IMR-90 (cell line): ENCODE measurements at regions not wholly inside any gene's neighbourhood (a gene's known extent, or its start where the extent isn't known, plus 50 kb on each side); places are given as distances from the start of the nearest gene placed in this dataset.

Experiments
- ATAC-seq: fragments of 200-7000 bp; cut with Tn5 transposase; 2 replicates; pipeline ENCODE4 v1.9.1; 2020; ENCODE audit warnings: low read depth, mild to moderate bottlenecking, moderate library complexity
- BruUV-seq: library from RNA; stranded (reverse); fragments of 400-500 nt; replicated peaks from 2 replicates; lab custom pipeline; 2021; lab: Mats Ljungman, UMichigan
- CTCF ChIA-PET: fragments of 300-600 bp; formaldehyde crosslinking; extraction: SDS; loops from one replicate; lab custom pipeline; 2021; ENCODE audit warnings: antibody characterized with exemption; lab: Yijun Ruan, JAX
- POLR2A ChIA-PET: fragments of 300-600 bp; sonication (Branson Sonifier 250); formaldehyde crosslinking; loops from one replicate; lab custom pipeline; 2022; ENCODE audit warnings: antibody characterized with exemption; ENCODE audit not compliant: unreplicated experiment; lab: Charles Lee
- DNase-seq: peaks from one replicate; pipeline ENCODE4 v3.0.0; 2013
- H2AFZ ChIP-seq: replicated peaks from 2 replicates; pipeline ENCODE3; 2013; ENCODE audit warnings: low read length, mild to moderate bottlenecking; ENCODE audit not compliant: poor library complexity
- H2AK5ac ChIP-seq: 2 replicates; pipeline ENCODE4 v1.6.1; 2013; ENCODE audit warnings: low read depth, low read length, inconsistent platforms
- H2AK9ac ChIP-seq: replicated peaks from 2 replicates; pipeline ENCODE3; 2013; ENCODE audit warnings: mild to moderate bottlenecking, low read depth, low read length, moderate library complexity; ENCODE audit not compliant: poor library complexity
- H2BK120ac ChIP-seq: 2 replicates; pipeline ENCODE4 v1.6.1; 2013; ENCODE audit warnings: low read depth, low read length, inconsistent platforms
- H2BK15ac ChIP-seq: 3 replicates; pipeline ENCODE4 v1.6.1; 2013; ENCODE audit warnings: low read depth, low read length, inconsistent platforms
- H2BK20ac ChIP-seq: 2 replicates; pipeline ENCODE4 v1.6.1; 2013; ENCODE audit warnings: low read depth, mild to moderate bottlenecking, inconsistent platforms, low read length, moderate library complexity
- H2BK5ac ChIP-seq: 2 replicates; pipeline ENCODE4 v1.6.1; 2013; ENCODE audit warnings: mild to moderate bottlenecking, low read depth, low read length, inconsistent platforms; ENCODE audit not compliant: poor library complexity, severe bottlenecking
- H3K14ac ChIP-seq: replicated peaks from 2 replicates; pipeline ENCODE4 v1.6.1; 2013; ENCODE audit warnings: low read depth, low read length, inconsistent platforms
- H3K18ac ChIP-seq: 2 replicates; pipeline ENCODE4 v1.6.1; 2013; ENCODE audit warnings: low read depth, low read length, control low read depth
- H3K23ac ChIP-seq: 2 replicates; pipeline ENCODE4 v1.6.1; 2013; ENCODE audit warnings: low read depth, low read length, inconsistent platforms
- H3K27ac ChIP-seq: 2 replicates; pipeline ENCODE4 v1.5.1; 2013; ENCODE audit warnings: mild to moderate bottlenecking, control low read depth, low read length; ENCODE audit not compliant: insufficient read depth
- H3K27me3 ChIP-seq: 2 replicates; pipeline ENCODE4 v1.6.1; 2013; ENCODE audit warnings: low read length; ENCODE audit not compliant: control insufficient read depth, insufficient read depth
- H3K36me3 ChIP-seq: 2 replicates; pipeline ENCODE4 v1.6.1; 2013; ENCODE audit warnings: low read length, mixed read lengths; ENCODE audit not compliant: control insufficient read depth, insufficient read depth
- H3K4ac ChIP-seq: 2 replicates; pipeline ENCODE4 v1.6.1; 2013; ENCODE audit warnings: low read depth, low read length, inconsistent platforms
- H3K4me1 ChIP-seq: 2 replicates; pipeline ENCODE4 v1.6.1; 2013; ENCODE audit warnings: low read length, mixed read lengths; ENCODE audit not compliant: control insufficient read depth, insufficient read depth
- H3K4me2 ChIP-seq: 2 replicates; pipeline ENCODE4 v1.6.1; 2013; ENCODE audit warnings: low read depth, mild to moderate bottlenecking, control low read depth, low read length, moderate library complexity
- H3K4me3 ChIP-seq: 2 replicates; pipeline ENCODE4 v1.5.1; 2013; ENCODE audit warnings: low read depth, mild to moderate bottlenecking, control low read depth, low read length, moderate library complexity; ENCODE audit not compliant: insufficient read depth
- H3K56ac ChIP-seq: 2 replicates; pipeline ENCODE4 v1.6.1; 2013; ENCODE audit warnings: low read length, inconsistent platforms; ENCODE audit not compliant: insufficient read depth; ENCODE audit errors: extremely low read depth
- H3K79me1 ChIP-seq, 2 experiments: 2 replicates each; pipeline ENCODE4 v1.6.1; 2013; ENCODE audit warnings: low read length in 2 of 2, inconsistent platforms in 1 of 2, low read depth in 1 of 2
- H3K9ac ChIP-seq: 2 replicates; pipeline ENCODE4 v1.6.1; 2013; ENCODE audit warnings: low read depth, low read length, control low read depth
- H3K9me1 ChIP-seq: 2 replicates; pipeline ENCODE4 v1.6.1; 2013; ENCODE audit warnings: low read length, inconsistent platforms; ENCODE audit not compliant: insufficient read depth
- H3K9me3 ChIP-seq: 2 replicates; pipeline ENCODE4 v1.6.1; 2013; ENCODE audit warnings: low read length; ENCODE audit not compliant: control insufficient read depth, insufficient read depth
- H4K20me1 ChIP-seq: 2 replicates; pipeline ENCODE4 v1.6.1; 2013; ENCODE audit warnings: low read length, inconsistent platforms; ENCODE audit not compliant: insufficient read depth
- H4K5ac ChIP-seq: 2 replicates; pipeline ENCODE4 v1.6.1; 2013; ENCODE audit warnings: mild to moderate bottlenecking, low read depth, low read length, control low read depth
- H4K8ac ChIP-seq, 2 experiments: 2 replicates each; pipeline ENCODE4 v1.6.1; 2013; ENCODE audit warnings: low read depth in 2 of 2, low read length in 2 of 2, control low read depth in 1 of 2, inconsistent platforms in 1 of 2
- H4K91ac ChIP-seq: 2 replicates; pipeline ENCODE4 v1.6.1; 2013; ENCODE audit warnings: low read depth, low read length, inconsistent platforms; ENCODE audit not compliant: insufficient read depth
- BHLHE40 ChIP-seq: fragments of 150-350 bp; IDR thresholded peaks from 2 replicates; pipeline ENCODE4 v1.6.1; 2016; ENCODE audit warnings: mild to moderate bottlenecking, low read depth, low read length
- CEBPB ChIP-seq: IDR thresholded peaks from 2 replicates; pipeline ENCODE4 v1.6.1; 2012; ENCODE audit warnings: low read depth, low read length, improper control_type of control experiment
- CTCF ChIP-seq: conservative IDR thresholded peaks from 2 replicates; pipeline ENCODE4 v1.5.1; 2012; ENCODE audit warnings: mild to moderate bottlenecking, low read depth, low read length, improper control_type of control experiment
- FOS ChIP-seq: fragments of 150-350 bp; IDR thresholded peaks from 2 replicates; pipeline ENCODE4 v1.6.1; 2016; ENCODE audit warnings: low read depth, low read length
- MAFK ChIP-seq: IDR thresholded peaks from 2 replicates; pipeline ENCODE4 v1.6.1; 2012; ENCODE audit warnings: low read depth, low read length, improper control_type of control experiment
- MAZ ChIP-seq: IDR thresholded peaks from 2 replicates; pipeline ENCODE4 v1.6.1; 2012; ENCODE audit warnings: low read depth, mild to moderate bottlenecking, low read length, improper control_type of control experiment, moderate library complexity, borderline replicate concordance
- MXI1 ChIP-seq: IDR thresholded peaks from 2 replicates; pipeline ENCODE4 v1.6.1; 2012; ENCODE audit warnings: low read depth, mild to moderate bottlenecking, low read length, moderate library complexity, borderline replicate concordance
- RAD21 ChIP-seq: IDR thresholded peaks from 2 replicates; pipeline ENCODE4 v1.6.1; 2012; ENCODE audit warnings: low read length, improper control_type of control experiment
- RFX5 ChIP-seq: IDR thresholded peaks from 2 replicates; pipeline ENCODE4 v1.8.0; 2012; ENCODE audit warnings: low read depth, mild to moderate bottlenecking, low read length, moderate library complexity
- USF2 ChIP-seq: fragments of 150-350 bp; IDR thresholded peaks from 2 replicates; pipeline ENCODE4 v1.6.1; 2017; ENCODE audit warnings: mild to moderate bottlenecking, antibody characterized with exemption, low read length, low read depth
- WGBS, 2 experiments: methylation state at CpG; one replicate each; pipeline versions ENCODE4 v1.1.5 to v1.1.7; 2013; ENCODE audit warnings: missing lambda C conversion rate in 2 of 2; ENCODE audit not compliant: insufficient read length in 1 of 2; ENCODE audit errors: extremely low coverage in 2 of 2; 5-methylcytosine and 5-hydroxymethylcytosine counted together
- dilution Hi-C: fragments of 300-500 bp; cut with HindIII; formaldehyde crosslinking; loops from one replicate; pipeline ENCODE4 v1.14.3; 2018; ENCODE audit warnings: low sequenced_read_pairs; ENCODE audit not compliant: unreplicated experiment
- in situ Hi-C: fragments of 300-500 bp; cut with MboI; formaldehyde crosslinking; loops from 3 replicates; pipeline ENCODE4 v1.14.3; 2019; ENCODE audit warnings: low sequenced_read_pairs, inconsistent platforms, mixed read lengths
- intact Hi-C: fragments of 100-400 bp; cut with micrococcal nuclease; formaldehyde crosslinking; loops from 2 replicates; pipeline ENCODE4 v1.10.0; 2022

GRCh38 chr16:64138621-64139020 lies 983.2 kb downstream of the CDH11 start:
- no peaks in the 10 kb centered on the region for H3K9me3 ChIP-seq
- H3K36me3 ChIP-seq, result no peaks in the 10 kb centered on the region
- in situ Hi-C loops (no loop called here), dilution Hi-C loops (no loop called here), intact Hi-C loops (no loop called here)
- DNase-seq (no peak), ATAC-seq (no peak)
- no peaks in the 10 kb centered on the region for H3K4me1 ChIP-seq
- no peak overlapping the region for H2AK9ac ChIP-seq
- no peak overlapping the region for H2BK15ac ChIP-seq
- no TSS peak for BruUV-seq
- CTCF ChIA-PET, result no interaction called here
- no peak overlapping the region for H3K18ac ChIP-seq
- H3K56ac ChIP-seq, result no peak overlapping the region
- no peak overlapping the region for H3K23ac ChIP-seq
- no peak overlapping the region for H3K4ac ChIP-seq
- no peak overlapping the region for H2BK5ac ChIP-seq
- H3K4me3 ChIP-seq, result no peak overlapping the region
- TF ChIP-seq MXI1 (no peak), RAD21 (no peak), CEBPB (no peak), FOS (no peak), RFX5 (no peak), MAZ (no peak), BHLHE40 (no peak), USF2 (no peak), CTCF (no peak), MAFK (no peak)
- H3K9ac ChIP-seq, result no peak overlapping the region
- H4K91ac ChIP-seq, result no peak overlapping the region
- no peaks in the 10 kb centered on the region; the same call in 1 of the 2 replicates for H3K27me3 ChIP-seq
- POLR2A ChIA-PET, result no interaction called here
- no CpG with 5 or more reads among the region's 2 CpGs for WGBS, 2 experiments
- no peak overlapping the region for H3K14ac ChIP-seq
- no peak overlapping the region for H2AFZ ChIP-seq
- no peaks in the 10 kb centered on the region for H3K79me1 ChIP-seq
- no peak overlapping the region for H2AK5ac ChIP-seq
- H2BK120ac ChIP-seq, result no peak overlapping the region
- H3K4me2 ChIP-seq, result no peak overlapping the region
- no peak overlapping the region for H4K5ac ChIP-seq
- H4K8ac ChIP-seq, result no peak overlapping the region
- no peak overlapping the region for H2BK20ac ChIP-seq
- no peaks in the 10 kb centered on the region for H4K20me1 ChIP-seq
- no peaks in the 10 kb centered on the region for H3K9me1 ChIP-seq
- no peak overlapping the region for H3K27ac ChIP-seq
